SIG-M5 (cell line): ENCODE measurements at regions not wholly inside any gene's neighbourhood (a gene's known extent, or its start where the extent isn't known, plus 50 kb on each side); places are given as distances from the start of the nearest gene placed in this dataset.

Source experiments
- DNase-seq: peaks from one replicate; lab custom pipeline; 2025; lab: John Stamatoyannopoulos, UW

DNA sequence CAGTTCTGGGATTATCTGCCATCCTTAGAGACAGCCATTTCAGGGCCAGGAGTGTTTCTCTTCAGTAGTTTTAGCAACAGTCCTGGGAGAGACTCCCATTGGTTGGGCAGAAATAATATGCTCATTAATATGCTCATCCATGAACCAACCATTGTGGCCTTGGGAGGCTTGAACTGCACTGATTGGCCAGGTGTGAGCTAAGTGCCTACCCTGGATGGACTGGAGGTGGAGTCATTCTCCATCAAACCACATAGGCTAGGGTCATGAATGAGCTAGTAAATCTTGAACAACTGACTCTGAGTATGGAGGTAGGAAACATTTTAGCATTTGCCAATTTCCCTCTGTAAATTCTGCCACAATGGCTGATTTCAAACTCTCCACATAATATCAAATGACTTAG lies 70.2 kb upstream of the ZFP64 start:
- DNase-seq, result no peak

- DNase-seq, result no peak
Observed at GRCh38 chr20:52259295-52259694, 67.7 kb upstream of the ZFP64 start.

- DNase-seq, result no peak
Observed at GRCh38 chr20:52256454-52256853, 64.9 kb upstream of the ZFP64 start.

DNA sequence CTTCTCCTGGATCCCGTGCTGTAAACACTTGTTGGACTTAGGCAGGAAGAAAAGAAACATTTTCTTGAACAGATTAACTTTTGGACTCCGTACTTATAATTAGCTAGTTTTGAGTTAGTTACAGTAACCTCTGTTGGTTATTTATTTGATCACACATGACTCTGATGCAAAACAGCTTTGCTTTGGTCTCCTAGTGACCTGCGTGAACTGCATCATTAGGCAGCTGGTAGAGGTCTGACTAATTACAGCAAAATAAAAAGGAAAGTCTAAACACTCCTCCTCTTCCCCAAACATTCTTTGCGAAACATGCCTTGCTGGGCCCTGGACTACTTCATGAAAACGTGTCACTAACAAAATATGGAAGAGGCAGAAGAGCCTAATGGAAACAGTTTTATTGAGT lies 61.1 kb upstream of the ZFP64 start:
- no peak for DNase-seq

- DNase-seq, result no peak
Observed at GRCh38 chr20:52251827-52252226, 60.2 kb upstream of the ZFP64 start.

DNA sequence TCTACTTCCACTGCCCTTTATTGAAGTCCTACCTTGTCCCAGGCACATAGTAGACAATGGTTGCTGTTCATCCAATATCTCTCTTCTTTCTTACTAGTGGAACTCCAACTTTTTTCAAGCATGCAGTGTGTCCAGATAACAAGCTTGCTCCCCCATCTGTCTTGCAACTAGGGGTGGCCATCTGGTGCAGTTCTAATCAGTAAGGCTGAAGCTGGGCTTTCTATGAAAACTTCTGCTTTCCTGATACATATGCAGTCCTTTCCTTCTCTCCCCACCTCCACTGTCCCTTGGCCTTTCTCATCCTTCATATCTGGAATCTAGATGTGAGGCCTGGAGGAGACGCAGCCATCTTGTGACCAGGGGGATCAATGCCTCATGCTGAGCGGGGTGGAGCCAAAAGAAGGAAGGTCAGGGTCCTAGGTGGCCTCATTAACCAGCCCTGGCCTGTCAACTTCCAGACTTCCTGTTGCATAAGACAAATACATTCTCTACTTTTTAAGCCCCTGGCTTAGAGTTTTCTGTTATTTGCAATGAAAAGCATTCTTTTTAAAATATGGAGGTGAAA lies 59.6 kb upstream of the ZFP64 start:
- DNase-seq, result no peak

GRCh38 chr20:52247548-52247947 lies 56.0 kb upstream of the ZFP64 start:
- DNase-seq, result no peak

DNA sequence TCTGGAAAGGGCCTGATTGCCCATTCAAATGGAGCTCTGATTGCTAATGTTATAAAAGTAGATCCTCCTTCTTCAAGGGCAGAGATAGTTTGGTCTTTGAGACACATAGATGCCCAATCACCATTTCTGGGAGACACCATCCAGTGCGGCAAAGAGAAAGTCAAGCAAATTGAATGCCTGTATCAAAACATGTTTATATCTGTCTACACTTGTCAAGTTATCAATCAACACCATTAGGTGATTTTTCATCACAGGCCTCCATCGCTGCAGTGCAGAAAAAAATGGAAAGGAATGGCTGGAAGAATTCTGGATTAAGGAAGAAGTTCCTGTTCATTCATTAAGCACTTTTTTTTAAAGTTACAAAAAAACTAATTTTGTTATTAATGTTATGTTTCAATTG lies 54.8 kb upstream of the ZFP64 start:
- DNase-seq, result no peak

GRCh38 chr20:52244702-52245101 lies 53.1 kb upstream of the ZFP64 start:
- no peak for DNase-seq

DNA sequence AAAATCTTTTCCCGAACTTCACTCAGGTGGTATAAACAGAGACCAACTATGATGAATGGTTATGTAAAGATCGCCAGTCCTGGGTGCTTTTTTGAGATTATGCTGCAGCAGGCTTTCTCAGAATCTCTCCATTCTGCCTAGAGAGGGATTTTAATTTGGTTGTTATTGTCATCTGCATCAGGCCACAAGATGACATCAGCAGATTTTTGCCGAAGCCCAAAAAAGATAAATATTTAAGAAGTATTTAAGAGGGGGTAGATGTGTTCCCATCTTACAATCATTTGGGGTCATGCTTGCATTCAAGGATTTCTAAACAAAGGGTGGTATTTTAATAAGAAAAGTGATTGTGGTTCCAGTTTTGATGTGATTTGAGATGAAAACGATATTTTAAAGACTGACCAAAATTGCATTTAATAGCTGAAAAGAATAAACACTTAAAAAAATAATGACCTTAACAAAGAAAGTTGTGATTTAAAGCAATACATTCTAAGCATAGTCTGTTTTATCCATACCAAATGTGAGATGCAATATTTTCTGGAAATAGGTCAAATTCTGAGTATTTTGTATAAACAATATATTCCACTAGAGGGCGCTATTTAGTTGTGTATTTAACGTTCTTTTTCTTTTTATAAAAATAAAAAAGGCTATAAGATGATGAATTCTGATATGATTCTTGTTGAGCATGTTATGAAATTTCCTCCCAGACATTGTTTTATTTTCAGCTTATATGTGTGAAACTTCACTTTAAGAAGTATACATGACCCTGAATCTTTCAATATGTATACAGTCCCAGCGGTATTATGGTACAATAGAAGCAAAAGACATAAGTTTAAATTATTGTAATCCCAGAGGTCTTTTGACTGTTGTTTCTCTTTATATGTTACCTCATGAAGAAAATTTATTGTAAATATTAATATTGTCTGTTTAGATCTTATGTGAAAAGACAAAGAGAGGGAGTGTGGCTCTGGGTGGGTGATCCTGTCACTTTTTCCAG lies 51.0 kb upstream of the ZFP64 start:
- DNase-seq, result no peak
